Memory B cell (primary cell): ENCODE measurements at regions not wholly inside any gene's neighbourhood (a gene's known extent, or its start where the extent isn't known, plus 50 kb on each side); places are given as distances from the start of the nearest gene placed in this dataset.

Experiments
- ATAC-seq: fragments of 150-1000 bp; cut with Tn5 transposase; 2 replicates; pipeline ENCODE4 v1.10.0; 2021; ENCODE audit warnings: low read depth, mild to moderate bottlenecking, moderate library complexity
- DNase-seq, 2 donors: peaks; one replicate each; pipeline ENCODE4 v3.0.0; 2022; ENCODE audit warnings: low spot score in 2 of 2
- H3K27ac Mint-ChIP-seq: one replicate; pipeline ENCODE4 v1.8.0; 2022; ENCODE audit warnings: mild to moderate bottlenecking, moderate library complexity, mixed read lengths
- H3K27me3 Mint-ChIP-seq: one replicate; pipeline ENCODE4 v1.8.0; 2022; ENCODE audit warnings: mixed read lengths
- H3K36me3 Mint-ChIP-seq: one replicate; pipeline ENCODE4 v1.8.0; 2022; ENCODE audit warnings: mild to moderate bottlenecking, mixed read lengths
- H3K4me1 Mint-ChIP-seq: one replicate; pipeline ENCODE4 v1.8.0; 2022; ENCODE audit warnings: mixed read lengths
- H3K4me3 Mint-ChIP-seq: one replicate; pipeline ENCODE4 v1.8.0; 2022; ENCODE audit warnings: mild to moderate bottlenecking, moderate library complexity, mixed read lengths
- H3K9me3 Mint-ChIP-seq: one replicate; pipeline ENCODE4 v1.8.0; 2022; ENCODE audit warnings: mixed read lengths

- H3K27me3 Mint-ChIP-seq, result no peaks in the 10 kb centered on the region
- H3K27ac Mint-ChIP-seq, result no peak overlapping the region
- DNase-seq (no peak), ATAC-seq (no peak)
- H3K36me3 Mint-ChIP-seq, result no peaks in the 10 kb centered on the region
- H3K4me3 Mint-ChIP-seq, result no peak overlapping the region
- no peaks in the 10 kb centered on the region for H3K4me1 Mint-ChIP-seq
- H3K9me3 Mint-ChIP-seq, result peaks cover 8% of the 10 kb centered on the region
Observed at GRCh38 chr2:5083402-5083801, 608.8 kb upstream of the SOX11 start.

- no peak for DNase-seq
- peaks cover 2% of the 10 kb centered on the region for H3K9me3 Mint-ChIP-seq
Observed at GRCh38 chr2:5089409-5089808, 602.8 kb upstream of the SOX11 start.

DNA sequence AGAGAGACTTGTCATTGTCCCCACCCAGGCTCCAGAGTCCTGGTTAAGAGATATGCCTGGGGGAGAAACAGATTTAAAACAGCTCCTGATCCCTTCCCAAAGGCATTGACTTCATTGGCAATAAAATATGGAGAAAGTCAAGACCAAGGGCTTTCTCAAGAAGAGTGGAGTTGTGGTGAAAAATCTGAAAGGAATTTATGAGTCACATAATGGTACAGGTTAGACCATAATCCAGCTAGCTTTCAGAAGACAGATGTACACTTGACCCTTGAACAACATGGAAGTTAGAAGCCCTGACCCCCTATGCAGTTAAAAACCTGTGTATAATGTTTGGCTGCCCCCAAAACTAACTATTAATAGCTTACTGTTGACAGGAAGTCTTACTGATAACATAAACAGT, 599.1 kb upstream of the SOX11 start:
- Mint-ChIP-seq H3K27ac (no peak overlapping the region), H3K27me3 (no peaks in the 10 kb centered on the region), H3K9me3 (peaks cover 2% of the 10 kb centered on the region), H3K4me1 (no peaks in the 10 kb centered on the region), H3K36me3 (no peaks in the 10 kb centered on the region), H3K4me3 (no peak overlapping the region)
- no peak for DNase-seq
- no peak for ATAC-seq

More at GRCh38 chr2:5089409-5089808, 602.8 kb upstream of the SOX11 start:
- H3K27ac Mint-ChIP-seq, result no peak overlapping the region
- H3K27me3 Mint-ChIP-seq, result no peaks in the 10 kb centered on the region
- no peaks in the 10 kb centered on the region for H3K36me3 Mint-ChIP-seq
- no peak overlapping the region for H3K4me3 Mint-ChIP-seq
- H3K4me1 Mint-ChIP-seq, result no peaks in the 10 kb centered on the region
- no peak for ATAC-seq

GRCh38 chr2:5093518-5093917, 598.7 kb upstream of the SOX11 start:
- ATAC-seq (no peak), DNase-seq (no peak)
- no peaks in the 10 kb centered on the region for H3K4me1 Mint-ChIP-seq
- no peak overlapping the region for H3K27ac Mint-ChIP-seq
- H3K27me3 Mint-ChIP-seq, result no peaks in the 10 kb centered on the region
- H3K4me3 Mint-ChIP-seq, result no peak overlapping the region
- no peaks in the 10 kb centered on the region for H3K36me3 Mint-ChIP-seq
- H3K9me3 Mint-ChIP-seq, result peaks cover 2% of the 10 kb centered on the region

DNA sequence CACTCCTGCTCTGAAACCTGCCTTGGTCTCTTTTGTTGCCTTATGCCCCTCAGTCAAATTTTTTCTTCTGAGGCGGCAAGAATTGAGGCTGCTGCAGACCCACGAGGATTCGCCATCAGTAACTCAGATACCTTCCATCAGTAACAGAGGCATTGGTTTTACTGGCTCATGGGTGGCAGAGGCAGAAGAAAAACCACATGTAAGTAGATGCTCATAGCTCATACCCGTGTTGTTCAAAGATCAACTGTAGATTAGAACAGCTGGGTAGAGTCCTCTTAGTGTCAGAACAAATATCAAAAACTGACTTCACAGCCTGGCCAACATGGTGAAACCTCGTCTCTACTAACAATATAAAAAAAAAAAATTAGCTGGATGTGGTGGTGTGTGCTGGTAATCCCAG, 598.0 kb upstream of the SOX11 start:
- ATAC-seq (no peak), DNase-seq (no peak)
- peaks cover 4% of the 10 kb centered on the region for H3K9me3 Mint-ChIP-seq
- no peaks in the 10 kb centered on the region for H3K4me1 Mint-ChIP-seq
- H3K4me3 Mint-ChIP-seq, result no peak overlapping the region
- no peak overlapping the region for H3K27ac Mint-ChIP-seq
- no peaks in the 10 kb centered on the region for H3K36me3 Mint-ChIP-seq
- H3K27me3 Mint-ChIP-seq, result no peaks in the 10 kb centered on the region

GRCh38 chr2:5098286-5098685, 593.9 kb upstream of the SOX11 start:
- Mint-ChIP-seq H3K9me3 (peaks cover 11% of the 10 kb centered on the region), H3K4me1 (no peaks in the 10 kb centered on the region), H3K4me3 (no peak overlapping the region), H3K36me3 (no peaks in the 10 kb centered on the region), H3K27me3 (no peaks in the 10 kb centered on the region), H3K27ac (no peak overlapping the region)
- DNase-seq (no peak), ATAC-seq (no peak)

DNA sequence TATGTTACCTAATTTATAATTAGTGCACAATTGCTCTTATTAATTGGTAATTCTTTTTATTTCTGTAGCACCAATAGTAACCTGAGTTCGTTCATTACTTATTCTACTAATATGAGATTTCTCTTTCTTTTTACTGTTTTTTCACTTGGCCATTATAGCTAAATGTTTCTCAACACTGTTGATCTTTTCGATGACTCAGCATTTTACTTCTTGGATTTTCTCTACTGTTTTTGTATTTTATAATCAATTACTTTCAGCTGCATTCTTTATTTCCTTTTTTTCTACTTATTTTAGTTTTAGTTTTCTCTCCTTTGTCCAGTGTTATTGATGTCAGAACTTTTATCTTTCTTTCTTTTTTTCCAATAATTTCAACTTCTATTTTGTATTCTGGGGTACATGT, 589.4 kb upstream of the SOX11 start:
- no peaks in the 10 kb centered on the region for H3K4me1 Mint-ChIP-seq
- H3K36me3 Mint-ChIP-seq, result no peaks in the 10 kb centered on the region
- DNase-seq (no peak), ATAC-seq (no peak)
- no peak overlapping the region for H3K4me3 Mint-ChIP-seq
- H3K9me3 Mint-ChIP-seq, result peaks cover 13% of the 10 kb centered on the region
- no peaks in the 10 kb centered on the region for H3K27me3 Mint-ChIP-seq
- H3K27ac Mint-ChIP-seq, result no peak overlapping the region

- Mint-ChIP-seq H3K9me3 (peaks cover 20% of the 10 kb centered on the region), H3K4me3 (no peak overlapping the region), H3K27me3 (no peaks in the 10 kb centered on the region), H3K4me1 (no peaks in the 10 kb centered on the region), H3K27ac (no peak overlapping the region), H3K36me3 (no peaks in the 10 kb centered on the region)
- no peak for DNase-seq
- no peak for ATAC-seq
Observed at GRCh38 chr2:5111581-5111980, 580.6 kb upstream of the SOX11 start.

- Mint-ChIP-seq H3K27me3 (no peaks in the 10 kb centered on the region), H3K27ac (no peak overlapping the region), H3K4me3 (no peak overlapping the region), H3K36me3 (no peaks in the 10 kb centered on the region), H3K4me1 (no peaks in the 10 kb centered on the region), H3K9me3 (peaks cover 8% of the 10 kb centered on the region)
- DNase-seq, result no peak
- ATAC-seq, result no peak
Observed at GRCh38 chr2:5119046-5119445, 573.1 kb upstream of the SOX11 start.

DNA sequence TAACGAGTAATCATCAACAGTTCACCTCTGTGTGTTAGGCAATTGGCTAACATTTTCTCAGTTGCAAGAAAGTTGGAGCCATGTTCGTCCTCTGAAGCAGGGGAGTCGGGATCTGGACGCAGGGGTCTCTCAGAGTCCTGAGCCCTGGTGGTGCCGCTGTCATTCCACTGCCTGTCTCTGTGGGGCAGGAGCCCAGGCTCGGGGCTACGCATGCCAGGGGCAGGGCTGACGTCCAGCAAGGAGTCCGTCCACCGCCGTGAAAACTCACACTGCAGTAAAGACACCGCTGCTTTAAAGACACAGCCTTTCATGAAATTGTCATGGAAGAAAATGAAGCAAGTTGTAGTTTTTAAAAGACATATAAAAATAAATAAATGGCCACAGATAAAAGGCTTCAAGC, 571.1 kb upstream of the SOX11 start:
- H3K4me1 Mint-ChIP-seq, result no peaks in the 10 kb centered on the region
- ATAC-seq (no peak), DNase-seq (no peak)
- H3K36me3 Mint-ChIP-seq, result no peaks in the 10 kb centered on the region
- H3K27ac Mint-ChIP-seq, result no peak overlapping the region
- peaks cover 6% of the 10 kb centered on the region for H3K9me3 Mint-ChIP-seq
- no peaks in the 10 kb centered on the region for H3K27me3 Mint-ChIP-seq
- no peak overlapping the region for H3K4me3 Mint-ChIP-seq

DNA sequence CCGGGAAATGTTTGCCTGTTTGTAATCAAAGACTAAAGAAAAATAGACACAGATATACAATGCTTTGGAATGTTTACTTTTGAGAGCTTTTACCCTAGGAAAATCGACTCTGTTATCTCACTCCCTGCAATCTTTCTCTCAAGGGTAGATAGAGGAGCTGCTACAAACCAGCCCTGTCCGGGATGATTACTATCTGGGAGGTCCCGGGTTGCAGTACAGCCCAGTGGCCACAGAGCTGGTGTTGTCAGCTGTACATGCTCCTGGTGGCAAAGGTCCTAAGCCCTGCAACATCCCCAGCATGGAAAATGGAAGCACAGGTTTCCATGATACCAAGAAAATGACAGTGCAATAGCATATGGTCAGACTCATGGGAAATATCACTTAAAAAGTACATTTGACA, 570.5 kb upstream of the SOX11 start:
- Mint-ChIP-seq H3K36me3 (no peaks in the 10 kb centered on the region), H3K27ac (no peak overlapping the region)
- ATAC-seq, result no peak

DNA sequence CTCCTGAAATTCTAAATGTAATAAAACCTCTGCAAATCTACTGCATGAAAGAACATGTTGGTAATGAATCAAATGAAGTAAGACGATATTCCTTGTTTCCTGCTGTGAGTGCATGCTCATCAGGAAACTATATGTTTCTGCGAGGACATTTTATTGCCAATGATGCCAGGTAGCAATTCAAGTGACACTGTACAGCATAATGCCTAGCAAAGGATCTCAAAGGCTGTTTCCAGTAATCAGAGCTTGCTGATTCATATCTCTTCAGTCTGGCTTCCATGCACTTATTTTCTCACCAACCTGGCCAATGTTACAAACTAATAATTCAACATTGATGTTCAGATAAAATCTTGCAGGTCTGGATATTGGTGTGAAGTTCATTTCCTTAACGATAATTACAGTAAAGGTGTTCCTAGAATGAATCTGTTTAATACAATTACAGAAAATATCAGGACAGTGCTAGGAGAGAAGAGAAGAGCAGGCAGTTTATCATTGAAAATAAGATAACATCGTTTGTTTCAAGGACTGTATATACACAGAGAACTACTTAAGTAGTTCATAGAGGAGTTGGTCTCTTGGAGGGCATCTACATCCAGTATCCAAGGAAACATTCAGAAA, 568.5 kb upstream of the SOX11 start:
- Mint-ChIP-seq H3K27me3 (no peaks in the 10 kb centered on the region), H3K4me3 (no peak overlapping the region), H3K36me3 (no peaks in the 10 kb centered on the region), H3K4me1 (no peaks in the 10 kb centered on the region), H3K9me3 (peaks cover 1% of the 10 kb centered on the region), H3K27ac (no peak overlapping the region)
- DNase-seq, result no peak
- no peak for ATAC-seq

More for the DNA sequence above, 570.5 kb upstream of the SOX11 start:
- Mint-ChIP-seq H3K27me3 (no peaks in the 10 kb centered on the region), H3K9me3 (peaks cover 3% of the 10 kb centered on the region), H3K4me3 (no peak overlapping the region), H3K4me1 (no peaks in the 10 kb centered on the region)
- DNase-seq, result no peak

DNA sequence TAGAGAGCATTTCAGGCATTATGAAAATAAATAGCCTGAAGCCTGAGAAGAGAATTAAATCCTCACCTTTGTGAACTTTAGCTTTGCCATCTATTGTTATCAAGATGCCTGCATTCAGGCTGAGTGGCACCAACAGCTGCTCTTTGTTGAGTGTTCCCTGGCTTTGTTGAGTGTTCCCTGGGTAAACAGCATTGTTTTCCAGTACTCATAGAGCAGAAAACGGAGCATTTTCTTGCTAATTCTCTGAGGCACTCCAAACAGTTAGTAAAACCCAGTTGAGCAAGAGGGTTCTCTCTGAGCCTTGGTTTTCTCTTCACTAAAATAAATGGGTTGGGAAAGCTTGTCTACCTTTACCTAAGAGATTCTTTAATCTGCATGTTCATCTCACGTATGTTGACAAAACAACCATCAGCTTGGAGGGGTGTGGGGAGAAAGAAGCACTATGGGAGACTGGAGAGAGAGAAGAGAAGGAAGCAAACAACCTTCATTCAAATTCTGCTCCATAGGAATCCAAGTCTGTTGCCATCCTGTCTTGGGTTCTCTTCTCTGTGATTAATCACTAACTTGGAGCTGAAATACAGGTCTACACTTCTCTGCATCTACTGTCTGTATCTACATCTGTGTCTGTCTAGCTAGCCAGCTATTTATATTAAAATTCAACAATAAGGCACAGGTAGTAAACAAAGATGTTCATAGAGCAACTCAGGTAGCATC, 567.0 kb upstream of the SOX11 start:
- H3K27ac Mint-ChIP-seq, result no peak overlapping the region
- DNase-seq, result no peak
- H3K36me3 Mint-ChIP-seq, result no peaks in the 10 kb centered on the region
- no peaks in the 10 kb centered on the region for H3K4me1 Mint-ChIP-seq
- no peaks in the 10 kb centered on the region for H3K27me3 Mint-ChIP-seq
- H3K4me3 Mint-ChIP-seq, result no peak overlapping the region
- no peak for ATAC-seq
- H3K9me3 Mint-ChIP-seq, result no peaks in the 10 kb centered on the region

GRCh38 chr2:5132281-5132680, 559.9 kb upstream of the SOX11 start:
- Mint-ChIP-seq H3K4me3 (no peak overlapping the region), H3K27me3 (peaks cover 3% of the 10 kb centered on the region), H3K9me3 (peaks cover 7% of the 10 kb centered on the region), H3K4me1 (no peaks in the 10 kb centered on the region), H3K27ac (no peak overlapping the region), H3K36me3 (no peaks in the 10 kb centered on the region)
- no peak for ATAC-seq
- DNase-seq, result no peak

- Mint-ChIP-seq H3K36me3 (no peaks in the 10 kb centered on the region), H3K27ac (no peak overlapping the region), H3K27me3 (no peaks in the 10 kb centered on the region), H3K4me3 (no peak overlapping the region), H3K4me1 (no peaks in the 10 kb centered on the region), H3K9me3 (peaks cover 2% of the 10 kb centered on the region)
- ATAC-seq (no peak), DNase-seq (no peak)
Observed at GRCh38 chr2:5140347-5140746, 551.8 kb upstream of the SOX11 start.
